ENCODE measurements at regions not wholly inside any gene's neighbourhood (a gene's known extent, or its start where the extent isn't known, plus 50 kb on each side); places are given as distances from the start of the nearest gene placed in this dataset.

DNA sequence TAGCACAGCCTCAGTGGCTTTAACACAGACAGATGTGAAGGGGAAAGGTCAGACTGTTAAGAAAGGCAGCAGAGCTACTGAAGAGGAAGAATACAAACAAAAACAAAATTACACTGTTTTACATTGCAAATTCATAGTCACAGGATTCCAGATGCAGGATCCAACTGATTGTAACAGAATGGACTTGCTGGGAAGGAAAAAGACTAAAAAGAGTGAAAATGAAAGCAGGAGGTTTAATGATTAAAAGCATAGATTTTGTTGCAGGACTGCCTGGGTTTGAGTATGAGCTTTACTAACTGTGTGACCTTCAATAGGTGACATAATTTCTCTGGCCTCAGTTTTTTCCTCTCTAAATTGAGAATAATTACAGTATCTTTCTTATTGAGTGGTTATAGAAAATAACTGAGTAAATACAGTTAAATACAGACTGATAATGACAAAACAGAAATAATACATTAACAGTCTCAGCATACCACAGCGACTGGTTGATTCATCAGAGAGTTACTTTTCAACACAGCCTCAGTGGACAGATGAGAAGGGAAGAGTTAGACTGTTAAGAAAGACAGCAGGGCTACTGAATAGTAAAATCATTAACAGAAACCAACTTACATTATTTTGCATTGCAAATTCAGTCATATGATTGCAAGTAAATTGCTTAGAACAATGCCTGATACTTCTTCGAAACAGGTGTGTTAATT, 704.2 kb upstream of the TENM4 start:
- TF ChIP-seq, protein P1, sequence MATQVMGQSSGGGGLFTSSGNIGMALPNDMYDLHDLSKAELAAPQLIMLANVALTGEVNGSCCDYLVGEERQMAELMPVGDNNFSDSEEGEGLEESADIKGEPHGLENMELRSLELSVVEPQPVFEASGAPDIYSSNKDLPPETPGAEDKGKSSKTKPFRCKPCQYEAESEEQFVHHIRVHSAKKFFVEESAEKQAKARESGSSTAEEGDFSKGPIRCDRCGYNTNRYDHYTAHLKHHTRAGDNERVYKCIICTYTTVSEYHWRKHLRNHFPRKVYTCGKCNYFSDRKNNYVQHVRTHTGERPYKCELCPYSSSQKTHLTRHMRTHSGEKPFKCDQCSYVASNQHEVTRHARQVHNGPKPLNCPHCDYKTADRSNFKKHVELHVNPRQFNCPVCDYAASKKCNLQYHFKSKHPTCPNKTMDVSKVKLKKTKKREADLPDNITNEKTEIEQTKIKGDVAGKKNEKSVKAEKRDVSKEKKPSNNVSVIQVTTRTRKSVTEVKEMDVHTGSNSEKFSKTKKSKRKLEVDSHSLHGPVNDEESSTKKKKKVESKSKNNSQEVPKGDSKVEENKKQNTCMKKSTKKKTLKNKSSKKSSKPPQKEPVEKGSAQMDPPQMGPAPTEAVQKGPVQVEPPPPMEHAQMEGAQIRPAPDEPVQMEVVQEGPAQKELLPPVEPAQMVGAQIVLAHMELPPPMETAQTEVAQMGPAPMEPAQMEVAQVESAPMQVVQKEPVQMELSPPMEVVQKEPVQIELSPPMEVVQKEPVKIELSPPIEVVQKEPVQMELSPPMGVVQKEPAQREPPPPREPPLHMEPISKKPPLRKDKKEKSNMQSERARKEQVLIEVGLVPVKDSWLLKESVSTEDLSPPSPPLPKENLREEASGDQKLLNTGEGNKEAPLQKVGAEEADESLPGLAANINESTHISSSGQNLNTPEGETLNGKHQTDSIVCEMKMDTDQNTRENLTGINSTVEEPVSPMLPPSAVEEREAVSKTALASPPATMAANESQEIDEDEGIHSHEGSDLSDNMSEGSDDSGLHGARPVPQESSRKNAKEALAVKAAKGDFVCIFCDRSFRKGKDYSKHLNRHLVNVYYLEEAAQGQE (IDR thresholded peaks at IDR 0.05; ENCODE audit: insufficient read depth in 1 of 2, low read depth in 2 of 2, low read length in 1 of 2), result no peak
- TF ChIP-seq, protein P2, sequence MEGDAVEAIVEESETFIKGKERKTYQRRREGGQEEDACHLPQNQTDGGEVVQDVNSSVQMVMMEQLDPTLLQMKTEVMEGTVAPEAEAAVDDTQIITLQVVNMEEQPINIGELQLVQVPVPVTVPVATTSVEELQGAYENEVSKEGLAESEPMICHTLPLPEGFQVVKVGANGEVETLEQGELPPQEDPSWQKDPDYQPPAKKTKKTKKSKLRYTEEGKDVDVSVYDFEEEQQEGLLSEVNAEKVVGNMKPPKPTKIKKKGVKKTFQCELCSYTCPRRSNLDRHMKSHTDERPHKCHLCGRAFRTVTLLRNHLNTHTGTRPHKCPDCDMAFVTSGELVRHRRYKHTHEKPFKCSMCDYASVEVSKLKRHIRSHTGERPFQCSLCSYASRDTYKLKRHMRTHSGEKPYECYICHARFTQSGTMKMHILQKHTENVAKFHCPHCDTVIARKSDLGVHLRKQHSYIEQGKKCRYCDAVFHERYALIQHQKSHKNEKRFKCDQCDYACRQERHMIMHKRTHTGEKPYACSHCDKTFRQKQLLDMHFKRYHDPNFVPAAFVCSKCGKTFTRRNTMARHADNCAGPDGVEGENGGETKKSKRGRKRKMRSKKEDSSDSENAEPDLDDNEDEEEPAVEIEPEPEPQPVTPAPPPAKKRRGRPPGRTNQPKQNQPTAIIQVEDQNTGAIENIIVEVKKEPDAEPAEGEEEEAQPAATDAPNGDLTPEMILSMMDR (IDR thresholded peaks at IDR 0.05), result no peak
- no peak for TF ChIP-seq POLR2AphosphoS5 (IDR thresholded peaks at IDR 0.05; ENCODE audit: low read depth, low read length)
- no peak for TF ChIP-seq TCF7L2 (IDR thresholded peaks at IDR 0.05; ENCODE audit: low read depth, low read length)

Data from Panc1 (cell line).